ENCODE measurements at regions not wholly inside any gene's neighbourhood (a gene's known extent, or its start where the extent isn't known, plus 50 kb on each side); places are given as distances from the start of the nearest gene placed in this dataset.

DNA sequence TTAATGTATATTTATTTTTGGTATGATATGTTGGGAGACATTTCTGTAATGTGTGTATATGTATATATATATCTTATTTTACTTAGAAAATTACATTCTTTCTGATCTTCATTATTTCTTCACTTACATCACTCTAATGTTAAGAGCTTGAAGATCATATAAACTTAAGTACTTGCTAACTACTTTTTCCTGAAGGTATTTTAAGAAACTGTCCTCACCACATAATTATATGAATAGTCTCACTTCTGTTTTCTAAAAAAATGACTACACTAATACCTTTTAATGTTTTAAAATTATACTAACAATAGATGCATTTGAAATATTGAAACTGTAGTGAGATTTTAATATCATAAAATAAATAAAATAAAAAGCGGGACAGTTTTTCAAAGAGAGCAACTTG is 377.1 kb downstream of the LRRIQ3 start:
- no peaks in the 10 kb centered on the region for H4K20me1 ChIP-seq (ENCODE audit: control insufficient read depth, insufficient read depth, low read length, poor library complexity, severe bottlenecking)
- intact Hi-C loops (cut with micrococcal nuclease): no loop called here
- no peaks in the 10 kb centered on the region for H3K4me1 ChIP-seq (ENCODE audit: control insufficient read depth in 2 of 2, insufficient read depth in 2 of 2, low read length in 2 of 2)
- H3K4me3 ChIP-seq (ENCODE audit: control extremely low read depth in 1 of 5, extremely low read depth in 1 of 5, insufficient read depth in 1 of 5, low read depth in 2 of 5, low read length in 4 of 5): no peak overlapping the region
- no peak for ATAC-seq (ENCODE audit: low read depth)
- CTCF ChIA-PET: no interaction called here
- H3K4me1 Mint-ChIP-seq: no peaks in the 10 kb centered on the region
- WGBS (ENCODE audit: insufficient coverage): no CpG with 5 or more reads among the region's 1 CpG
- no peaks in the 10 kb centered on the region for H3K27me3 Mint-ChIP-seq
- H3K27me3 ChIP-seq (replicated peaks in 1 of 4; ENCODE audit: control extremely low read depth in 1 of 4, control insufficient read depth in 3 of 4, insufficient read depth in 4 of 4, low read length in 3 of 4): no peaks in the 10 kb centered on the region
- no peak overlapping the region for H3K9ac ChIP-seq (ENCODE audit: low read length)
- peaks cover 3% of the 10 kb centered on the region for H3K9me3 Mint-ChIP-seq (ENCODE audit: insufficient read depth)
- H3K4me2 ChIP-seq (replicated peaks; ENCODE audit: low read depth, low read length, poor library complexity, severe bottlenecking): no peak overlapping the region
- no peaks in the 10 kb centered on the region for H3K36me3 ChIP-seq (replicated peaks in 1 of 2; ENCODE audit: control extremely low read depth in 1 of 2, control insufficient read depth in 1 of 2, extremely low read depth in 1 of 2, insufficient read depth in 2 of 2, low read length in 1 of 2)
- no peaks in the 10 kb centered on the region for H3K9me3 ChIP-seq (ENCODE audit: control extremely low read depth in 1 of 3, control insufficient read depth in 2 of 3, insufficient read depth in 1 of 3, low read length in 2 of 3)
- POLR2A ChIA-PET: no interaction called here
- no peak for DNase-seq
- TF ChIP-seq, protein P1, sequence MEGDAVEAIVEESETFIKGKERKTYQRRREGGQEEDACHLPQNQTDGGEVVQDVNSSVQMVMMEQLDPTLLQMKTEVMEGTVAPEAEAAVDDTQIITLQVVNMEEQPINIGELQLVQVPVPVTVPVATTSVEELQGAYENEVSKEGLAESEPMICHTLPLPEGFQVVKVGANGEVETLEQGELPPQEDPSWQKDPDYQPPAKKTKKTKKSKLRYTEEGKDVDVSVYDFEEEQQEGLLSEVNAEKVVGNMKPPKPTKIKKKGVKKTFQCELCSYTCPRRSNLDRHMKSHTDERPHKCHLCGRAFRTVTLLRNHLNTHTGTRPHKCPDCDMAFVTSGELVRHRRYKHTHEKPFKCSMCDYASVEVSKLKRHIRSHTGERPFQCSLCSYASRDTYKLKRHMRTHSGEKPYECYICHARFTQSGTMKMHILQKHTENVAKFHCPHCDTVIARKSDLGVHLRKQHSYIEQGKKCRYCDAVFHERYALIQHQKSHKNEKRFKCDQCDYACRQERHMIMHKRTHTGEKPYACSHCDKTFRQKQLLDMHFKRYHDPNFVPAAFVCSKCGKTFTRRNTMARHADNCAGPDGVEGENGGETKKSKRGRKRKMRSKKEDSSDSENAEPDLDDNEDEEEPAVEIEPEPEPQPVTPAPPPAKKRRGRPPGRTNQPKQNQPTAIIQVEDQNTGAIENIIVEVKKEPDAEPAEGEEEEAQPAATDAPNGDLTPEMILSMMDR (IDR thresholded peaks at IDR 0.05): no peak
- no peak for TF ChIP-seq EZH2 (IDR thresholded peaks at IDR 0.05; ENCODE audit: borderline replicate concordance, insufficient read depth, low read depth, low read length, poor library complexity, severe bottlenecking)
- H2AFZ ChIP-seq (ENCODE audit: insufficient read depth, low read depth, low read length, poor library complexity, severe bottlenecking): no peak overlapping the region
- H3K4me3 Mint-ChIP-seq: no peak overlapping the region
- no peaks in the 10 kb centered on the region for H3K79me2 ChIP-seq (ENCODE audit: control insufficient read depth, insufficient read depth, low read length)
- no peak overlapping the region for H3K27ac ChIP-seq (ENCODE audit: low read length in 2 of 2)
- no peak overlapping the region for H3K27ac Mint-ChIP-seq

DNA sequence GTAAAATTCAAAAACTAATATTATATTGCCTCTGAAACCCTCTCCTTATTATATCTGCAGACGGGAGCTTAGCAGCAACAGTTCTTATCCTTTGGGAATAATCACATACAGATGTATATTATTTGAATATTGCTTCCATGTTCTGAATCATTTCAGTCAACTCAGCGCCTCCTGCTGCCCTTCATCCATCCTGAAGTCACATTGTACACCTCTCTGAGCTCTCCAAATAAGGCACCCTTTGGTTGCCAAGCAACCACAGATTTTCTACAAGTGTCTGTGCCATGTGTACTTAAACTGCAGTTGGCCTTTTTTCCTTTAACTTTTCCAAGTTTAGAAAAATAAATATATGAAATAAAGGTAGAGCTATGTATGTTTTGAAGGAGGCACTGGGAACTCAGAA is 384.3 kb downstream of the LRRIQ3 start:
- POLR2A ChIA-PET: no interaction called here
- no CpG with 5 or more reads among the region's 2 CpGs for WGBS (ENCODE audit: insufficient coverage)

More for the DNA sequence above, 384.3 kb downstream of the LRRIQ3 start:
- Mint-ChIP-seq H3K27ac (no peak overlapping the region), H3K4me1 (no peaks in the 10 kb centered on the region), H3K9me3 (ENCODE audit: insufficient read depth) (peaks cover 3% of the 10 kb centered on the region), H3K27me3 (no peaks in the 10 kb centered on the region), H3K4me3 (no peak overlapping the region)
- Histone ChIP-seq H3K9me3 (ENCODE audit: control extremely low read depth in 1 of 3, control insufficient read depth in 2 of 3, insufficient read depth in 1 of 3, low read length in 2 of 3) (no peaks in the 10 kb centered on the region), H3K4me3 (ENCODE audit: control extremely low read depth in 1 of 5, extremely low read depth in 1 of 5, insufficient read depth in 1 of 5, low read depth in 2 of 5, low read length in 4 of 5) (no peak overlapping the region), H3K9ac (ENCODE audit: low read length) (no peak overlapping the region), H2AFZ (ENCODE audit: insufficient read depth, low read depth, low read length, poor library complexity, severe bottlenecking) (no peak overlapping the region), H3K27ac (ENCODE audit: low read length in 2 of 2) (no peak overlapping the region), H3K36me3 (replicated peaks in 1 of 2; ENCODE audit: control extremely low read depth in 1 of 2, control insufficient read depth in 1 of 2, extremely low read depth in 1 of 2, insufficient read depth in 2 of 2, low read length in 1 of 2) (no peaks in the 10 kb centered on the region), H3K4me1 (ENCODE audit: control insufficient read depth in 2 of 2, insufficient read depth in 2 of 2, low read length in 2 of 2) (no peaks in the 10 kb centered on the region), H3K4me2 (replicated peaks; ENCODE audit: low read depth, low read length, poor library complexity, severe bottlenecking) (no peak overlapping the region), H3K79me2 (ENCODE audit: control insufficient read depth, insufficient read depth, low read length) (no peaks in the 10 kb centered on the region), H4K20me1 (ENCODE audit: control insufficient read depth, insufficient read depth, low read length, poor library complexity, severe bottlenecking) (no peaks in the 10 kb centered on the region), H3K27me3 (replicated peaks in 1 of 4; ENCODE audit: control extremely low read depth in 1 of 4, control insufficient read depth in 3 of 4, insufficient read depth in 4 of 4, low read length in 3 of 4) (no peaks in the 10 kb centered on the region)
- intact Hi-C loops (cut with micrococcal nuclease): no loop called here
- no peak for TF ChIP-seq EZH2 (IDR thresholded peaks at IDR 0.05; ENCODE audit: borderline replicate concordance, insufficient read depth, low read depth, low read length, poor library complexity, severe bottlenecking)
- TF ChIP-seq, protein P1 (IDR thresholded peaks at IDR 0.05): no peak
- CTCF ChIA-PET: no interaction called here
- ATAC-seq (ENCODE audit: low read depth) (no peak), DNase-seq (no peak)

All from B cell (primary cell).